Upper lobe of left lung (tissue), 6 donors: ENCODE measurements at regions not wholly inside any gene's neighbourhood (a gene's known extent, or its start where the extent isn't known, plus 50 kb on each side); places are given as distances from the start of the nearest gene placed in this dataset.
"Not testable (repeated sequence)": the region's sequence is repeated elsewhere in the genome, so short reads cannot be mapped to it uniquely, and the experiment has no call there.

Source experiments
- ATAC-seq, 2 donors: fragments of 200-7000 bp; cut with Tn5 transposase; one replicate each; pipeline ENCODE4 v1.9.1; 2022; ENCODE audit warnings: mild to moderate bottlenecking in 2 of 2, moderate library complexity in 2 of 2; ENCODE audit not compliant: low FRiP score in 2 of 2
- DNase-seq, 2 donors: peaks; one replicate each; pipeline ENCODE4 v3.0.0-alpha.2; 2019 to 2020
- H3K27ac ChIP-seq, 4 donors: fragments of 200-600 bp; sonication (generic); one replicate each; pipeline ENCODE4 v1.5.1; 2016 to 2019
- H3K27me3 ChIP-seq, 4 donors: fragments of 200-600 bp; sonication (generic); one replicate each; pipeline ENCODE4 v1.5.1; 2017 to 2019
- H3K36me3 ChIP-seq, 4 donors: fragments of 200-600 bp; sonication (generic); one replicate each; pipeline ENCODE4 v1.5.1; 2016 to 2019
- H3K4me1 ChIP-seq, 4 donors: fragments of 200-600 bp; sonication (generic); one replicate each; pipeline ENCODE4 v1.5.1; 2018 to 2019
- H3K4me3 ChIP-seq, 4 donors: fragments of 200-600 bp; sonication (generic); one replicate each; pipeline ENCODE4 v1.5.1; 2017 to 2019; ENCODE audit warnings: mild to moderate bottlenecking in 2 of 4, moderate library complexity in 1 of 4
- H3K9me3 ChIP-seq, 4 donors: fragments of 200-600 bp; sonication (generic); one replicate each; pipeline ENCODE4 v1.5.1; 2018 to 2019
- CTCF ChIP-seq, 6 experiments: fragments of 450-650 bp in 4 of 6; fragments of 200-600 bp in 2 of 6; sonication (generic) in 2 of 6; IDR thresholded peaks; one replicate each; pipeline ENCODE4 v1.5.1; 2016 to 2019; ENCODE audit warnings: antibody characterized with exemption in 6 of 6
- EP300 ChIP-seq, 4 donors: sonication (generic); formaldehyde crosslinking; IDR thresholded peaks; one replicate each; pipeline ENCODE4 v1.5.1; 2017; ENCODE audit warnings: antibody characterized with exemption in 4 of 4, control low read depth in 2 of 4
- POLR2A ChIP-seq, 4 donors: fragments of 450-650 bp; IDR thresholded peaks; one replicate each; pipeline ENCODE4 v1.5.1; 2016 to 2017; ENCODE audit warnings: antibody characterized with exemption in 4 of 4, mild to moderate bottlenecking in 2 of 4
- POLR2AphosphoS5 ChIP-seq, 2 donors: sonication (generic); formaldehyde crosslinking; IDR thresholded peaks; one replicate each; pipeline ENCODE4 v1.5.1; 2017; ENCODE audit warnings: antibody characterized with exemption in 2 of 2
- WGBS, 2 donors: methylation state at CpG; one replicate each; pipeline ENCODE4 v1.1.5; 2017 to 2018; 5-methylcytosine and 5-hydroxymethylcytosine counted together
- donor health status: DM: no; HTN: no; CAD: no; lungs with moderate emphysema.
- donor health status: DM: no; HTN: yes; CAD: no; lungs with severe emphysema.

- 83 to 88% methylated on average over 6 of the region's 6 CpGs for WGBS, 2 donors
- Histone ChIP-seq H3K27ac (no peak overlapping the region), H3K4me3 (no peak overlapping the region), H3K36me3 (no peaks in the 10 kb centered on the region), H3K9me3 (peaks cover 0 to 7% (median 2%) of the 10 kb centered on the region in 4 donors), H3K27me3 (no peaks in the 10 kb centered on the region), H3K4me1 (no peaks in the 10 kb centered on the region)
- no peak for TF ChIP-seq POLR2A (IDR thresholded peaks at IDR 0.05)
- no peak for TF ChIP-seq POLR2AphosphoS5 (IDR thresholded peaks at IDR 0.05)
- TF ChIP-seq CTCF (IDR thresholded peaks at IDR 0.05), result no peak
- TF ChIP-seq EP300 (IDR thresholded peaks at IDR 0.05), result no peak
- no peak for DNase-seq
- no peak for ATAC-seq
Observed at GRCh38 chr14:44453433-44454171, 53.5 kb downstream of the FSCB start.

GRCh38 chr14:44450232-44450631 is 56.9 kb downstream of the FSCB start:
- not testable (repeated sequence) for H3K27me3 ChIP-seq, ATAC-seq

GRCh38 chr14:44449680-44450079 is 57.4 kb downstream of the FSCB start:
- Histone ChIP-seq H3K27me3 (no peaks in the 10 kb centered on the region), H3K27ac (no peak overlapping the region), H3K9me3 (no peaks in the 10 kb centered on the region), H3K4me3 (no peak overlapping the region), H3K4me1 (no peaks in the 10 kb centered on the region), H3K36me3 (no peaks in the 10 kb centered on the region)
- no peak for DNase-seq
- no peak for ATAC-seq
- WGBS, 2 donors, result 84 to 87% methylated on average over 2 of the region's 2 CpGs
- TF ChIP-seq EP300 (IDR thresholded peaks at IDR 0.05) (no peak), CTCF (IDR thresholded peaks at IDR 0.05) (no peak), POLR2A (IDR thresholded peaks at IDR 0.05) (no peak), POLR2AphosphoS5 (IDR thresholded peaks at IDR 0.05) (no peak)

More at GRCh38 chr14:44450232-44450631, 56.9 kb downstream of the FSCB start:
- not testable (repeated sequence) for H3K4me1 ChIP-seq, H3K4me3 ChIP-seq, H3K27ac ChIP-seq, DNase-seq, H3K36me3 ChIP-seq, H3K9me3 ChIP-seq
- WGBS, 2 donors, result 85 to 97% methylated on average over 3 of the region's 3 CpGs

GRCh38 chr14:44448951-44449358 is 58.1 kb downstream of the FSCB start:
- no peaks in the 10 kb centered on the region for H3K27me3 ChIP-seq
- H3K27ac ChIP-seq, result no peak overlapping the region
- H3K4me1 ChIP-seq, result no peaks in the 10 kb centered on the region
- TF ChIP-seq EP300 (IDR thresholded peaks at IDR 0.05) (no peak), CTCF (IDR thresholded peaks at IDR 0.05) (no peak), POLR2A (IDR thresholded peaks at IDR 0.05) (no peak), POLR2AphosphoS5 (IDR thresholded peaks at IDR 0.05) (no peak)
- DNase-seq (no peak), ATAC-seq (no peak)
- H3K36me3 ChIP-seq, result no peaks in the 10 kb centered on the region
- no peak overlapping the region for H3K4me3 ChIP-seq
- WGBS, 2 donors, result 64 to 67% methylated on average over 5 of the region's 5 CpGs
- H3K9me3 ChIP-seq, result no peaks in the 10 kb centered on the region

GRCh38 chr14:44446965-44447364 is 60.1 kb downstream of the FSCB start:
- no peak for TF ChIP-seq CTCF (IDR thresholded peaks at IDR 0.05)
- Histone ChIP-seq H3K36me3 (no peaks in the 10 kb centered on the region), H3K9me3 (no peaks in the 10 kb centered on the region), H3K27me3 (no peaks in the 10 kb centered on the region), H3K4me3 (no peak overlapping the region), H3K27ac (no peak overlapping the region), H3K4me1 (no peaks in the 10 kb centered on the region)
- 65 to 75% methylated on average over 2 of the region's 2 CpGs for WGBS, 2 donors
- no peak for DNase-seq
- no peak for ATAC-seq
